ENCODE measurements at regions not wholly inside any gene's neighbourhood (a gene's known extent, or its start where the extent isn't known, plus 50 kb on each side); places are given as distances from the start of the nearest gene placed in this dataset.
"Not testable (repeated sequence)": the region's sequence is repeated elsewhere in the genome, so short reads cannot be mapped to it uniquely, and the experiment has no call there.

- peak in 1 of 2 experiments; percentile 39 for DNase-seq
Observed at GRCh38 chr3:166993015-166993630, 387.0 kb downstream of the ZBBX start.

- DNase-seq = no peak
Observed at GRCh38 chr3:166986000-166986399, 394.1 kb downstream of the ZBBX start.

- not testable (repeated sequence) for DNase-seq
Observed at GRCh38 chr3:166975796-166976195, 404.3 kb downstream of the ZBBX start.

GRCh38 chr3:166967714-166968113 lies 412.4 kb downstream of the ZBBX start:
- DNase-seq = not testable (repeated sequence)

- no peak for DNase-seq
Observed at GRCh38 chr3:166962911-166963310, 417.2 kb downstream of the ZBBX start.

GRCh38 chr3:166957121-166957520 lies 423.0 kb downstream of the ZBBX start:
- DNase-seq = no peak

- no peak for DNase-seq
Observed at GRCh38 chr3:166955201-166955939, 424.7 kb downstream of the ZBBX start.

- no peak for DNase-seq
Observed at GRCh38 chr3:166934879-166935278, 445.2 kb downstream of the ZBBX start.

- no peak for DNase-seq
Observed at GRCh38 chr3:166917437-166917836, 462.7 kb downstream of the ZBBX start.

GRCh38 chr3:166902374-166902773 lies 477.7 kb downstream of the ZBBX start:
- no peak for DNase-seq

GRCh38 chr3:166900866-166901577 lies 479.1 kb downstream of the ZBBX start:
- no peak for DNase-seq

GRCh38 chr3:166897811-166898210 lies 482.3 kb downstream of the ZBBX start:
- no peak for DNase-seq

GRCh38 chr3:166889241-166889640 lies 490.9 kb downstream of the ZBBX start:
- DNase-seq = no peak

GRCh38 chr3:166879661-166880060 lies 500.4 kb downstream of the ZBBX start:
- DNase-seq = no peak

GRCh38 chr3:166877971-166878370 lies 502.1 kb downstream of the ZBBX start:
- no peak for DNase-seq

- no peak for DNase-seq
Observed at GRCh38 chr3:166864473-166865467, 515.3 kb downstream of the ZBBX start.

GRCh38 chr3:166860217-166860616 lies 519.9 kb downstream of the ZBBX start:
- DNase-seq = no peak

- DNase-seq = no peak
Observed at GRCh38 chr3:166844329-166844728, 535.8 kb downstream of the ZBBX start.

GRCh38 chr3:166842784-166843183 lies 537.3 kb downstream of the ZBBX start:
- not testable (repeated sequence) for DNase-seq

GRCh38 chr3:166837535-166837934 lies 542.6 kb downstream of the ZBBX start:
- DNase-seq = peak; percentile 38 to 39

- no peak for DNase-seq
Observed at GRCh38 chr3:166836836-166837235, 543.3 kb downstream of the ZBBX start.

- DNase-seq = peak; percentile 81 to 90
Observed at GRCh38 chr3:166829896-166830295, 550.2 kb downstream of the ZBBX start.

- no peak for DNase-seq
Observed at GRCh38 chr3:166818464-166818863, 561.6 kb downstream of the ZBBX start.

Data from NCI-H2081 (cell line).